Thyroid gland (tissue), 4 donors: ENCODE measurements at regions not wholly inside any gene's neighbourhood (a gene's known extent, or its start where the extent isn't known, plus 50 kb on each side); places are given as distances from the start of the nearest gene placed in this dataset.
"Not testable (repeated sequence)": the region's sequence is repeated elsewhere in the genome, so short reads cannot be mapped to it uniquely, and the experiment has no call there.

Experiments
- DNase-seq, 2 donors: peaks; one replicate each; pipeline ENCODE4 v3.0.0-alpha.2; 2019
- H3K27ac ChIP-seq, 3 donors: fragments of 200-600 bp; sonication (generic); 1 replicate in 2 of 3; 2 replicates in 1 of 3; pipeline ENCODE4 v1.5.1; 2016 to 2019; ENCODE audit warnings: mild to moderate bottlenecking in 1 of 3, moderate library complexity in 1 of 3
- H3K27me3 ChIP-seq: fragments of 200-600 bp; sonication (generic); one replicate; pipeline ENCODE4 v1.5.1; 2019
- H3K36me3 ChIP-seq, 2 donors: fragments of 200-600 bp; sonication (generic); one replicate each; pipeline ENCODE4 v1.5.1; 2016 to 2019
- H3K4me1 ChIP-seq, 2 donors: fragments of 200-600 bp; sonication (generic); one replicate each; pipeline ENCODE4 v1.5.1; 2017 to 2019
- H3K4me3 ChIP-seq, 3 donors: fragments of 200-600 bp; sonication (generic); replicated peaks in 1 of 3; 1 replicate in 2 of 3; 2 replicates in 1 of 3; pipeline ENCODE4 v1.5.1; 2016; ENCODE audit warnings: mild to moderate bottlenecking in 1 of 3
- H3K9me3 ChIP-seq: fragments of 200-600 bp; sonication (generic); one replicate; pipeline ENCODE4 v1.5.1; 2017
- POLR2A ChIP-seq, 2 donors: fragments of 450-650 bp; IDR thresholded peaks; one replicate each; pipeline ENCODE4 v1.6.1; 2017; ENCODE audit warnings: antibody characterized with exemption in 2 of 2, mild to moderate bottlenecking in 2 of 2, moderate library complexity in 1 of 2
- WGBS, 2 donors: methylation state at CpG; one replicate each; pipeline ENCODE4 v1.1.5; 2017; 5-methylcytosine and 5-hydroxymethylcytosine counted together
- intact Hi-C: fragments of 100-400 bp; cut with DNase I; formaldehyde crosslinking; loops from one replicate; pipeline ENCODE4 v1.15.1; 2023
- TF ChIP-seq, protein P1 (sequence below), 6 experiments: fragments of 200-600 bp in 3 of 6; fragments of 450-650 bp in 3 of 6; sonication (generic) in 3 of 6; IDR thresholded peaks; one replicate each; pipeline ENCODE4 v1.5.1; 2016 to 2019; ENCODE audit warnings: antibody characterized with exemption in 6 of 6, mild to moderate bottlenecking in 2 of 6, inconsistent platforms in 1 of 6, moderate library complexity in 1 of 6

DNA sequence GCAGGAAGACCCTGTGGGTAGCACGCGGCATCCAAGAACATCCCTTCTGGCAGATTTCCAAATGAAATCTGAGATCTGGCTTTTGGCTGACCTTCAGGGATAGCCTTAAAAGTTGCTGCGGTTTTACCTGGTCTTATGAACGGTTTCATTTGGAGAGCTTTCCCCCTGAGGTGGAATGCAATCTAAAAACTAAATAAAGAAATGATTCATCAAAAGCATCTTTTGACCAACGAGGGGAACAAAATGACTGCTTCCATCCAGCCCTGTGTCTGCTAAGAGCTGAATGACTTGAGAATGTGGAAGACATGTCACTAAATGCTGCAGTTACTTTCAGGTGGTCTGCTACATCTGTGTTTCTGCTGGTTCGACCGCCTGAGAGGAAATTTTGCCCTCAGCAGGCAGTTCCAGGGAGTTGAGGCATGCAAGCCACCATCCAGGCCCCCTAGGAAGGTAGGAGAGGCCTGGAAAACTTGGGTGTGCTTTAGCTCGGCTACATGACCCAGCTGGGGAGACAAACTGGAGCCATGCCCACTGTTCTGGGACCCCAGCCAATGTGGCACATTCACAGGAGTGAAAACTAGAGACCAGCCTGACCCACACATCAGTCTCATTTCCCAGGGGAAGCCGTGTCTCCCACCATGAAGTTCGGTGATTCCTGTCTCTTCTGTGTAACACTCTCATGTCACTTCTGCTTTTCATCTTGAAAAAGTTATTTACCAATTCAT, 175.1 kb upstream of the KL start:
- WGBS, 2 donors: 42 to 45% methylated on average over 10 of the region's 10 CpGs
- no peak overlapping the region for H3K4me3 ChIP-seq

DNA sequence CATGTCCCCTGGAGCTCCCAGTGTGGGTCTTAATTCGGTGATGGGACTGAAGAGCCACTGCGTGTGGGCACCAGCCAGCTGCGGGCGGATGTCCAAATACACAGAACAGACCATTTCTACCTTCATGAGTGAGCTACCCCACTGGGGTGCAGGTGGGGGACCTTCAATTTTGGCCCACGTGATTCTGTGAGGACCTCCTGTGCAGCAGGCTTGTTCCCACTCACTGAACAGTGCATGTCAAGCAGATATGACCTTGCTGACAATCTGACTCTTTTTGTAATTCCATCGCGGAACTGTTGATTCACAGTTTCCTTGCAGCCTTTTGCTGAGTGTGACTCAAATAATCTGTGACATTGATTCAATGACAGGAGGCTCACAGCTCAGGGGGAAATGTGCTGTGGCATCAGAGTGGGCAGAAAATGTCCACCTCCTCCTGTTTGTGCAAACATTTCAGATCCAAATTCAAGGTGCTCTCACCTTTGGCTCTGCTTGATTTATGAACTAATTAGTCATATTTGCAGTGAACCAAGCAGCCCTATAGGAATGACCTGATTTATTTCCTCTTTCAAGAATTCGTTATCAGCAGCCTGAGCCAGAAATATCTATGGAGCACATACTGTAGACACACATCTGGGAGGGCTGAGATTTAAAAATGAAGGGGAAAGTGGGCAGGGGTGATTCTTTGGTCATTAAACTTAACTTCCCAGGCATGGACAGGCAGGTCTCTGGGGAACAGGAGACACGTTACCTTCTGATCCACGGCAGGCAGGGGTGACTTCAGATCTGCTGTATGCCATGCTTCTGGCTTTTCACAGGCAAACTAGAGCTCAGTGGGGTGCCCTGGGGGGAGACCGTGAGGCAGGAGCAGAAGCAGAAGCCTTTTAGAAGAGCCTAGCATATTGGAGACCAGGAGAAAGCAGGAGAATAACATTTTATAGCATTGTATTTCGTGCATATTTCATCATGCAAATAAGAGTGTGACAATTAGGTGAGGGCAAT, 170.0 kb upstream of the KL start:
- Histone ChIP-seq H3K4me3 (no peak overlapping the region), H3K36me3 (no peaks in the 10 kb centered on the region), H3K9me3 (no peaks in the 10 kb centered on the region), H3K27ac (no peak overlapping the region), H3K4me1 (peaks cover 3 to 4% of the 10 kb centered on the region in 2 donors), H3K27me3 (no peaks in the 10 kb centered on the region)
- intact Hi-C loops: no loop called here
- DNase-seq: no peak
- WGBS, 2 donors: 61 to 83% methylated on average over 12 of the region's 12 CpGs
- TF ChIP-seq, protein P1, sequence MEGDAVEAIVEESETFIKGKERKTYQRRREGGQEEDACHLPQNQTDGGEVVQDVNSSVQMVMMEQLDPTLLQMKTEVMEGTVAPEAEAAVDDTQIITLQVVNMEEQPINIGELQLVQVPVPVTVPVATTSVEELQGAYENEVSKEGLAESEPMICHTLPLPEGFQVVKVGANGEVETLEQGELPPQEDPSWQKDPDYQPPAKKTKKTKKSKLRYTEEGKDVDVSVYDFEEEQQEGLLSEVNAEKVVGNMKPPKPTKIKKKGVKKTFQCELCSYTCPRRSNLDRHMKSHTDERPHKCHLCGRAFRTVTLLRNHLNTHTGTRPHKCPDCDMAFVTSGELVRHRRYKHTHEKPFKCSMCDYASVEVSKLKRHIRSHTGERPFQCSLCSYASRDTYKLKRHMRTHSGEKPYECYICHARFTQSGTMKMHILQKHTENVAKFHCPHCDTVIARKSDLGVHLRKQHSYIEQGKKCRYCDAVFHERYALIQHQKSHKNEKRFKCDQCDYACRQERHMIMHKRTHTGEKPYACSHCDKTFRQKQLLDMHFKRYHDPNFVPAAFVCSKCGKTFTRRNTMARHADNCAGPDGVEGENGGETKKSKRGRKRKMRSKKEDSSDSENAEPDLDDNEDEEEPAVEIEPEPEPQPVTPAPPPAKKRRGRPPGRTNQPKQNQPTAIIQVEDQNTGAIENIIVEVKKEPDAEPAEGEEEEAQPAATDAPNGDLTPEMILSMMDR (IDR thresholded peaks at IDR 0.05): no peak
- no peak for TF ChIP-seq POLR2A (IDR thresholded peaks at IDR 0.05)

More for the DNA sequence above, 175.1 kb upstream of the KL start:
- DNase-seq: peak; percentile 71 to 76
- peaks cover 18 to 24% of the 10 kb centered on the region in 2 donors for H3K4me1 ChIP-seq
- H3K36me3 ChIP-seq: no peaks in the 10 kb centered on the region
- no peaks in the 10 kb centered on the region for H3K27me3 ChIP-seq
- H3K27ac ChIP-seq: no peak overlapping the region
- TF ChIP-seq, protein P1 (IDR thresholded peaks at IDR 0.05): no peak
- no peak for TF ChIP-seq POLR2A (IDR thresholded peaks at IDR 0.05)
- intact Hi-C loops: no loop called here
- no peaks in the 10 kb centered on the region for H3K9me3 ChIP-seq

DNA sequence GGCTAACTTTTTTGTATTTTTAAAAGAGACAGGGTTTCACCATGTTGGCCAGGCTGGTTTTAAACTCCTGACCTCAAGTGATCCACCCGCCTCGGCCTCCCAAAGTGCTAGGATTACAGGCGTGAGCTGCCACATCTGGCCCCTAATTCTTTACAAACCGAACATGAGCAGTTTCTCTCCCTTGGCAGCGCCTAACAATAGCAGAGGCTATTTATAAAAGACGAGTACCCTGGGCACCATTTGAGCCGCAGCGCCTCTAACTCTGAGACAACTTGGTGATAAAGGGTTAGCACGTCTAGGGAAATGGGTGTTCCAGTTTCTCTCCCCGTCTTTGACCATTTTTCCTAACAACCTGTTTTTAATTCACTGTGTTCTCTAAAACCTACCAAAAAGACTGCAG, 168.2 kb upstream of the KL start:
- H3K9me3 ChIP-seq, H3K4me3 ChIP-seq, intact Hi-C loops, H3K4me1 ChIP-seq, H3K27me3 ChIP-seq, H3K36me3 ChIP-seq, DNase-seq, H3K27ac ChIP-seq: not testable (repeated sequence)
- WGBS, 2 donors: 91 to 92% methylated on average over 10 of the region's 10 CpGs

DNA sequence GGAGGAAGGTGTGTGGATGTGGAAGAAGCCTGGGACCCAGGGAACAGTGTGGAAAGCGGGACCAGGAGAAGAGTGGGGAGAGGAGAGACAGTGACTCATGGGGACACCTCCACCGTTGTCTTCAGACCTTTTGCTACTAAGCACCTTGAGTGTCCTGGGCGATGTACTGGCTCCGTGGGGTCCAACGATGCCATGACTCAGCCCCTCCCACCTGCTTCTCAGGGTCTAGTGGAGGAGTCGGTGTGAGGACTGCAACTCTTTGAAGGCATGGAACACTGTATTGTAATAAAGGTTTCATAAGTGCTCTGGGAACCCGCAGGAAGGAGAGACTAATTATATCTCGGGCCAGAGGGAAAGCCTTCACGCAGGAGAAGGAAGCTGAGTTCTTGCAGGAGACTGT, 166.9 kb upstream of the KL start:
- WGBS, 2 donors: 81 to 90% methylated on average over 9 of the region's 9 CpGs

DNA sequence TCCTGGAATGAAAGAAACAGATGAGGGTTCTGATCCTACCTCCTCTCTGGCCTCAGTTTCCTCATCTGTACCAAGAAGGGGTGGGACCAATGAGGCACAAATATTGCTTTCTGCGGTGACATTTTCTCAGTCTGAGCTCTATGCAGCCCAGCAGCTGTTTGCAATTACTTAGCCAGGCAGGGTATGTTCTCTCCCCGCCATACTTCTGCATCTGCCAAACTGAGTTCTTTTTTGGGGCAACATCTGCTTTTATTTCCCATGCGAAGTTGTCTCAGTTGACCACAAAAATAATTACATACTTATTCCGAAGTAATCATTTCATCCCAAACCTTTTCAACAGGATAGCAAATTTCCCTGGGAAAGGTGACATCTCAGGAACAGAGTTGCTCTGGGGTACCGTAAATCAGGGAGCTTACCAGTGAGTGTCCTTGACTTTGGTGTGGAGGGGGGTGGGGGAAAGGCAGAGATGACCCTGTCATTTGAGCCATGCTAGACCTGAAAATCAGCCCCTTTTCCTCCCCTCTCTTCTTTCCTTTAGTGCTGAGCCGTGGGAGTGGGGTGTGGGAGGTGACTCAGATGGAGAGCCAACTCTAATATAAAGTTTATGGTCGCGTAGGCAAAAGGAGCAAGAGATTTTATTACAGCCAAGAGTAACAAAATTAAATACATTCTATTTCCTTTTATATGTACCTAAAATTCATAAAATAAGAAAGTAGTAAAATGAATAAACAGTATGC, 165.7 kb upstream of the KL start:
- Histone ChIP-seq H3K9me3 (no peaks in the 10 kb centered on the region), H3K36me3 (no peaks in the 10 kb centered on the region), H3K27ac (no peak overlapping the region), H3K4me3 (no peak overlapping the region), H3K27me3 (no peaks in the 10 kb centered on the region), H3K4me1 (peaks cover 6 to 7% of the 10 kb centered on the region in 2 donors)
- DNase-seq: no peak
- TF ChIP-seq, protein P1 (IDR thresholded peaks at IDR 0.05): no peak
- TF ChIP-seq POLR2A (IDR thresholded peaks at IDR 0.05): no peak
- 90 to 92% methylated on average over 8 of the region's 8 CpGs for WGBS, 2 donors
- intact Hi-C loops: no loop called here

More for the DNA sequence above, 166.9 kb upstream of the KL start:
- no peak for DNase-seq
- Histone ChIP-seq H3K36me3 (no peaks in the 10 kb centered on the region), H3K9me3 (no peaks in the 10 kb centered on the region), H3K27me3 (no peaks in the 10 kb centered on the region), H3K4me3 (no peak overlapping the region), H3K27ac (no peak overlapping the region), H3K4me1 (peaks cover 6 to 7% of the 10 kb centered on the region in 2 donors)
- intact Hi-C loops: no loop called here
- TF ChIP-seq, protein P1 (IDR thresholded peaks at IDR 0.05): no peak
- no peak for TF ChIP-seq POLR2A (IDR thresholded peaks at IDR 0.05)
